DND-41 (cell line): ENCODE measurements at regions not wholly inside any gene's neighbourhood (a gene's known extent, or its start where the extent isn't known, plus 50 kb on each side); places are given as distances from the start of the nearest gene placed in this dataset.

Source experiments
- ATAC-seq: fragments of 200-7000 bp; cut with Tn5 transposase; 3 replicates; pipeline ENCODE4 v1.9.1; 2021; ENCODE audit warnings: low read depth; ENCODE audit not compliant: insufficient read depth
- DNase-seq: peaks from one replicate; pipeline ENCODE4 v3.0.0-alpha.2; 2020
- H2AFZ ChIP-seq: 2 replicates; pipeline ENCODE4 v1.6.0; 2012; ENCODE audit warnings: low read depth, low read length
- H3K27ac ChIP-seq: 2 replicates; pipeline ENCODE4 v1.5.1; 2012; ENCODE audit warnings: low read length, inconsistent platforms
- H3K27me3 ChIP-seq: fragments of 200-600 bp; sonication (generic); 2 replicates; pipeline ENCODE4 v1.6.0; 2012; ENCODE audit warnings: low read length, mild to moderate bottlenecking, inconsistent platforms; ENCODE audit not compliant: insufficient read depth, poor library complexity
- H3K36me3 ChIP-seq: 2 replicates; pipeline ENCODE4 v1.5.1; 2012; ENCODE audit warnings: low read length, inconsistent platforms; ENCODE audit not compliant: insufficient read depth
- H3K4me1 ChIP-seq: 2 replicates; pipeline ENCODE4 v1.5.1; 2012; ENCODE audit warnings: mild to moderate bottlenecking, low read length; ENCODE audit not compliant: insufficient read depth
- H3K4me2 ChIP-seq: 2 replicates; pipeline ENCODE4 v1.6.0; 2012; ENCODE audit warnings: mild to moderate bottlenecking, moderate library complexity, low read length, inconsistent platforms; ENCODE audit not compliant: insufficient read depth
- H3K4me3 ChIP-seq, 2 experiments: fragments of 200-600 bp in 1 of 2; shearing (Covaris generic) in 1 of 2; 2 replicates each; pipeline ENCODE4 v1.5.1; 2012 to 2016; ENCODE audit warnings: inconsistent platforms in 2 of 2, low read length in 2 of 2, mild to moderate bottlenecking in 2 of 2, low read depth in 1 of 2, moderate library complexity in 1 of 2
- H3K79me2 ChIP-seq: 2 replicates; pipeline ENCODE4 v1.6.0; 2012; ENCODE audit warnings: low read length, inconsistent platforms; ENCODE audit not compliant: insufficient read depth
- H3K9ac ChIP-seq: 2 replicates; pipeline ENCODE4 v1.6.0; 2012; ENCODE audit warnings: low read depth, mild to moderate bottlenecking, inconsistent platforms, low read length, moderate library complexity
- H3K9me3 ChIP-seq: 2 replicates; pipeline ENCODE4 v1.5.1; 2012; ENCODE audit warnings: low read length, moderate library complexity, mild to moderate bottlenecking, inconsistent platforms; ENCODE audit not compliant: insufficient read depth, severe bottlenecking
- H4K20me1 ChIP-seq: 2 replicates; pipeline ENCODE4 v1.6.0; 2012; ENCODE audit warnings: low read length; ENCODE audit not compliant: insufficient read depth
- EZH2 ChIP-seq: IDR thresholded peaks from 3 replicates; pipeline ENCODE4 v1.6.1; 2012; ENCODE audit warnings: borderline replicate concordance, low read depth, mild to moderate bottlenecking, moderate library complexity, low read length, inconsistent platforms; ENCODE audit not compliant: severe bottlenecking
- TF ChIP-seq, protein P1 (sequence below): IDR thresholded peaks from 2 replicates; pipeline ENCODE4 v1.5.1; 2012; ENCODE audit warnings: borderline replicate concordance, low read length, moderate library complexity, mild to moderate bottlenecking; ENCODE audit not compliant: poor library complexity, severe bottlenecking; ENCODE audit errors: extremely low read depth

DNA sequence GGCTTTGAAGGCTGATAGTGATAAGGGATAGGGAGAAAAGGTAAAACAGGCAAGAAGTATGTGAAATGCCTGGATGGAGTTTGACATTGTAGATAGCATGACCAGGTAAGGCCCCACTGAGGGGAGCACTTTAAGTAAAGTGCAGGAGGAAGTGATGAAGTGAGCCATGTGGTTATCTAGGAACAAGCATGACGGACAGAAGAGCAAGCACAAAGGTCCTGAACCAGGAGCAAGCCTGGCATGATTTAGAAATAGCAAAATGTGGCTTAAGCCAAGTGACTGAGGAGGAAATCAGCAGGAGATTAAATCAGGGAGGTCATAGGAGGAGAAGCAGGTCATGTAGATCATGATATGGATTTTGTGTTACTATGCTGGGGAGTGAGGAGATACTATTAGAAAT, 129.2 kb downstream of the GLUL start:
- Histone ChIP-seq H2AFZ (no peak overlapping the region), H3K4me2 (no peak overlapping the region)
- no peak for DNase-seq

GRCh38 chr1:182261655-182262054, 129.9 kb downstream of the GLUL start:
- H3K4me3 ChIP-seq = no peak overlapping the region
- no peak overlapping the region for H2AFZ ChIP-seq
- H3K79me2 ChIP-seq = no peaks in the 10 kb centered on the region
- H4K20me1 ChIP-seq = no peaks in the 10 kb centered on the region
- H3K4me2 ChIP-seq = no peak overlapping the region
- peak overlapping the region; percentile 63 for H3K27ac ChIP-seq
- DNase-seq (no peak), ATAC-seq (no peak)
- no peak overlapping the region for H3K9ac ChIP-seq
- TF ChIP-seq, protein P1, sequence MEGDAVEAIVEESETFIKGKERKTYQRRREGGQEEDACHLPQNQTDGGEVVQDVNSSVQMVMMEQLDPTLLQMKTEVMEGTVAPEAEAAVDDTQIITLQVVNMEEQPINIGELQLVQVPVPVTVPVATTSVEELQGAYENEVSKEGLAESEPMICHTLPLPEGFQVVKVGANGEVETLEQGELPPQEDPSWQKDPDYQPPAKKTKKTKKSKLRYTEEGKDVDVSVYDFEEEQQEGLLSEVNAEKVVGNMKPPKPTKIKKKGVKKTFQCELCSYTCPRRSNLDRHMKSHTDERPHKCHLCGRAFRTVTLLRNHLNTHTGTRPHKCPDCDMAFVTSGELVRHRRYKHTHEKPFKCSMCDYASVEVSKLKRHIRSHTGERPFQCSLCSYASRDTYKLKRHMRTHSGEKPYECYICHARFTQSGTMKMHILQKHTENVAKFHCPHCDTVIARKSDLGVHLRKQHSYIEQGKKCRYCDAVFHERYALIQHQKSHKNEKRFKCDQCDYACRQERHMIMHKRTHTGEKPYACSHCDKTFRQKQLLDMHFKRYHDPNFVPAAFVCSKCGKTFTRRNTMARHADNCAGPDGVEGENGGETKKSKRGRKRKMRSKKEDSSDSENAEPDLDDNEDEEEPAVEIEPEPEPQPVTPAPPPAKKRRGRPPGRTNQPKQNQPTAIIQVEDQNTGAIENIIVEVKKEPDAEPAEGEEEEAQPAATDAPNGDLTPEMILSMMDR = no peak
- no peak for TF ChIP-seq EZH2
- H3K36me3 ChIP-seq = no peaks in the 10 kb centered on the region
- peaks cover 50% of the 10 kb centered on the region for H3K4me1 ChIP-seq
- no peaks in the 10 kb centered on the region for H3K27me3 ChIP-seq
- no peaks in the 10 kb centered on the region for H3K9me3 ChIP-seq

More for the DNA sequence above, 129.2 kb downstream of the GLUL start:
- Histone ChIP-seq H4K20me1 (no peaks in the 10 kb centered on the region), H3K27me3 (no peaks in the 10 kb centered on the region), H3K9ac (no peak overlapping the region), H3K4me3 (no peak overlapping the region), H3K4me1 (peaks cover 50% of the 10 kb centered on the region), H3K79me2 (no peaks in the 10 kb centered on the region), H3K27ac (no peak overlapping the region; the same call in 1 of the 2 replicates), H3K9me3 (no peaks in the 10 kb centered on the region), H3K36me3 (no peaks in the 10 kb centered on the region)
- TF ChIP-seq, protein P1 = no peak
- no peak for TF ChIP-seq EZH2
- ATAC-seq = no peak

DNA sequence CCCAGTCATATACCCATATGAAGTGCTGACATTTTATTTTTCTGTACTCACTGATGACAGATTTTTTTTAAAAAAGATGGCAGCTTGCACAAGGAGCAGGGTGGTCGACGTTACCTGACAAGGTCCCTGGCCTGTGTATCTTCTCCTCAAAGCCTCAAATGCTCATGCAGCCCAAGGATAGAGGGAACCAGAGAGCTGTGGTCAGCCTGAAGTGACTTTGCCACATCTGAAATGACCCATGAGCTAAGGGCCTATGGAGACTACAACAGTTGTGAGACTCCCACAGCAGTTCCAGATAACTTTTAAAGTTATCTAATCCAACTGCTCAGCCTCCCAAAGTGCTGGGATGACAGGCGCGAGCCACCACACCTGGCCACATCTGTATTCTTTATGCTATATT, 131.1 kb downstream of the GLUL start:
- H4K20me1 ChIP-seq = no peaks in the 10 kb centered on the region
- H3K4me2 ChIP-seq = peak overlapping the region; percentile 56
- no peaks in the 10 kb centered on the region for H3K36me3 ChIP-seq
- ATAC-seq (no peak), DNase-seq (no peak)
- TF ChIP-seq, protein P1 = no peak
- peak overlapping the region; percentile 11 for H2AFZ ChIP-seq
- H3K4me3 ChIP-seq = peak overlapping the region in 1 of 2 experiments; percentile 7; a peak in 1 of 4 replicates
- H3K79me2 ChIP-seq = no peaks in the 10 kb centered on the region
- no peaks in the 10 kb centered on the region for H3K9me3 ChIP-seq
- peak overlapping the region; percentile 96 for H3K27ac ChIP-seq
- H3K27me3 ChIP-seq = no peaks in the 10 kb centered on the region
- peaks cover 50% of the 10 kb centered on the region for H3K4me1 ChIP-seq
- H3K9ac ChIP-seq = peak overlapping the region; percentile 51; the same call in 1 of the 2 replicates

- Histone ChIP-seq H3K79me2 (no peaks in the 10 kb centered on the region), H3K4me3 (peak overlapping the region in 1 of 2 experiments; percentile 25; a peak in 2 of 4 replicates), H3K27ac (peak overlapping the region; percentile 96), H2AFZ (peak overlapping the region; percentile 46), H4K20me1 (no peaks in the 10 kb centered on the region), H3K9ac (peak overlapping the region; percentile 51), H3K4me1 (peaks cover 50% of the 10 kb centered on the region), H3K27me3 (no peaks in the 10 kb centered on the region), H3K9me3 (no peaks in the 10 kb centered on the region), H3K36me3 (no peaks in the 10 kb centered on the region), H3K4me2 (peak overlapping the region; percentile 56)
- ATAC-seq (no peak; the same call in 2 of the 3 replicates), DNase-seq (peak; percentile 39)
- TF ChIP-seq EZH2 = no peak
- TF ChIP-seq, protein P1 = no peak
These were observed 131.6 kb downstream of the GLUL start for GRCh38 chr1:182259968-182260367.
